Astrocyte of the cerebellum (primary cell): ENCODE measurements at regions not wholly inside any gene's neighbourhood (a gene's known extent, or its start where the extent isn't known, plus 50 kb on each side); places are given as distances from the start of the nearest gene placed in this dataset.

Experiments
- DNase-seq: peaks from one replicate; pipeline ENCODE4 v3.0.0-alpha.2; 2011; ENCODE audit warnings: low read depth
- H3K4me3 ChIP-seq: 2 replicates; pipeline ENCODE4 v1.5.1; 2011; ENCODE audit warnings: mild to moderate bottlenecking, low read depth, low read length, moderate library complexity
- CTCF ChIP-seq: IDR thresholded peaks from 2 replicates; pipeline ENCODE4 v1.5.1; 2012; ENCODE audit warnings: low read length, low read depth, moderate library complexity, mild to moderate bottlenecking; ENCODE audit errors: missing control alignments
- in situ Hi-C: cut with HindIII; loops from 2 replicates; pipeline ENCODE4 v1.10.0; 2017; ENCODE audit warnings: low sequenced_read_pairs

GRCh38 chr16:26806657-26807056 is 260.1 kb upstream of the C16orf82 start:
- no peak for TF ChIP-seq CTCF
- H3K4me3 ChIP-seq, result no peak overlapping the region
- in situ Hi-C loops, result no loop called here
- no peak for DNase-seq

GRCh38 chr16:26809461-26809860 is 257.3 kb upstream of the C16orf82 start:
- TF ChIP-seq CTCF, result no peak
- DNase-seq, result no peak
- H3K4me3 ChIP-seq, result no peak overlapping the region
- in situ Hi-C loops, result no loop called here

DNA sequence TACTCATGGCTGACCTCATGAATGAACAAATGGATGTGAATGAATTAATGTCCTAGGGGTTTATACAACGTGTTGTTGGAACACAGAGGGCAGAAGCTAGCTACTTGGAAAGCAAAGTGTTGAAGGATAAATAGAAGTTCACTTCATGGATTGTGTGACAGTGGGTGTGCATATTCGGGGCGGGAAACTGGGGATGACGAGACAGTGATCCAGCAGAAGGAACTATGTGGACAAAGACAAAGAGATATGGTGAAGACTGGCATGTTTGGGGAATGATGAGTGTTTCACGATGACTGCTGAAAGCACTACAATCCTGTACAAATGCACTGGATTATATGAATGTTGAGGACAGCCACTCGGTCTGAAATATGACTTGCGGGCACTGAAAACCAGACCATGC is 250.5 kb upstream of the C16orf82 start:
- no peak for TF ChIP-seq CTCF
- in situ Hi-C loops, result no loop called here
- DNase-seq, result no peak
- H3K4me3 ChIP-seq, result no peak overlapping the region

- no peak overlapping the region for H3K4me3 ChIP-seq
- DNase-seq, result no peak
- TF ChIP-seq CTCF, result no peak
- in situ Hi-C loops, result no loop called here
Observed at GRCh38 chr16:26816885-26817571, 249.7 kb upstream of the C16orf82 start.

- H3K4me3 ChIP-seq, result no peak overlapping the region
- in situ Hi-C loops, result no loop called here
- no peak for TF ChIP-seq CTCF
- no peak for DNase-seq
Observed at GRCh38 chr16:26818393-26818792, 248.3 kb upstream of the C16orf82 start.

- no peak for DNase-seq
- TF ChIP-seq CTCF, result no peak
- in situ Hi-C loops, result no loop called here
- H3K4me3 ChIP-seq, result no peak overlapping the region
Observed at GRCh38 chr16:26824469-26824868, 242.3 kb upstream of the C16orf82 start.
